NCI-H524 (cell line): ENCODE measurements at regions not wholly inside any gene's neighbourhood (a gene's known extent, or its start where the extent isn't known, plus 50 kb on each side); places are given as distances from the start of the nearest gene placed in this dataset.
"Not testable (repeated sequence)": the region's sequence is repeated elsewhere in the genome, so short reads cannot be mapped to it uniquely, and the experiment has no call there.

ENCODE experiments used
- DNase-seq, 2 experiments: peaks; one replicate each; lab custom pipeline; 2025; lab: John Stamatoyannopoulos, UW

DNA sequence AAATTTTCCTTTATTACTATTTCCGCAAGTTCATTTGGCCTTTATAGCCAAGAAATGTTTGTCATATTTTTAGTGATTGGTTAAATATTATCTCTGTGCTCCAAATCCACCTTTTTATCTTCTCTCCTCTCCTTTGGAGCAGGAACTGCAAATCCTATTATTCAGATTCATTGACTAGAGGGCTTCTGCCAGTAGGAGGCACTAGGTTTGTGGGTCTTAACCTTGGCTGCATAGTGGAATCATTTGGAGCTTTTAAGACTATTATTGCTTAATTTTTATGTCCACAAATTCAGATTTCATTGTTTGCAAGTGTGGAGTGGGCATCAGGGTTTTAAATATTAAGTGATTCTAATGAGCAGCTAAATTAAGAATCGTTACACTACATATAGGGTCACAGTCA, 75.3 kb upstream of the SYT10 start:
- no peak for DNase-seq

DNA sequence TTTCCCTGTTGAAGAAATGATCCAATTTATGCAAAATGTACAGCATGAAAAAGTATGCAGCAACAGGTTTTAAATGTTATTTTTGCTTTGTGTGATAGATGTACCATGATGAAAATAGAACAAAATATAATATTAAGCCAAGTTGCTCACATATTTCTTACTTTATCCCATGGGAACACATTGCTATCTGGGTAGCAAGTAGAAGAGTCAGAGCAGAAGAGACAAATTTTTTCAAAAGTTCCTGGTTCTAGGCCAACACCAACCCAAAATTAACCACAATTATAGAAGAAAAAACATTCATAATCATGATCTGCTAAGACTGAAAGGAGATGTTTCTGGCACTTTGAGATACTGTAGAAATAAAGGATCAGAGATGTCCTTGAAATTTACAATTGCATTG, 79.9 kb upstream of the SYT10 start:
- DNase-seq: no peak

DNA sequence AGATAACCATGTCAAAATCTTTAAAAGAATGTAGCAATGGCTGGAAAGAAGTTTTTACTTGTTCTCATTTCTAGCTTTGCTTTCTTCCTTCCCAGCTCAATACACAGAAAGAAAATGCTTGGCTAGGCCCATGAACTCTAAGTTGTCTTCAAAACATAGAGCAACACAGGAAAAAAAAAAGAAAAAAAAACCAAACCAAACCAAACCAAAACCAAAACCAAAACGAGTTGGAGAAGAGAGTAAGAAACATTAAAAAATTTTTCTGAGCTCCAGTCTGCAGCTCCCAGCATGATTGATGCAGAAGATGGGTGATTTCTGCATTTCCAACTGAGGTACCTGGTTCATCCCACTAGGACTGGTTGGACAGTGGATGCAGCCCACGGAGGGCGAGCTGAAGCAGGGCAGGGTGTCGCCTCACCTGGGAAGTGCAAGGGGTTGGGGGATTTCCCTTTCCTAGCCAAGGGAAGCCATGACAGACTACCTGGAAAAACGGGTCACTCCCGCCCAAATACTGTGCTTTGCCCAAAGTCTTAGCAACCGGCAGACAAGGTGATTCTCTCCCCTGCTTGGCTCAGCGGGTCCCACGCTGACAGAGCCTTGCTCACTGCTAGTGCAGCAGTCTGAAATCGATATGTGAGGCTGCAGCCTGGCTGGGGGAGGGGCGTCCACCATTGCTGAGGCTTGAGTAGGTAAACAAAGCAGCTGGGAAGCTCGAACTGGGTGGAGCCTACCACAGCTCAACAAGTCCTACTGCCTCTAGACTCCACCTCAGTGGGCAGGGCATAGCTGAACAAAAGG, 81.1 kb upstream of the SYT10 start:
- DNase-seq: not testable (repeated sequence)

DNA sequence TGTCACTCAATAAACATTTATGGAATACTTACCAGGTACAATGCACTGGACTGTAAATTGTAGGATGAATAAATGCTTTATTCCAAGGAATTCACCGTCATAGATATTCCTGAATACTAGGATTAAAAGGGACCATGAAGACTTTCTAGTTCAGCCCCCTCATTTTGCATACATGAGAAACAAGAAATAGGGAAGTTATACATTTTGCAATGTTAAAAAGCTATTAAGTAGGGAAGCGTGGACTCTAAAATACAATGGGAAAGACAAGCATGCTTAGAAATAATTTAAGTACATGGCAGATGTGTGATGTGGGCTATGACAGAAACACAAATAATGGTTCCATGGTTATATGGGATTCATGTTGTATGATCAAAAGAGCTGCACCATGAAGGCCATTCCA, 89.4 kb upstream of the SYT10 start:
- DNase-seq: no peak

DNA sequence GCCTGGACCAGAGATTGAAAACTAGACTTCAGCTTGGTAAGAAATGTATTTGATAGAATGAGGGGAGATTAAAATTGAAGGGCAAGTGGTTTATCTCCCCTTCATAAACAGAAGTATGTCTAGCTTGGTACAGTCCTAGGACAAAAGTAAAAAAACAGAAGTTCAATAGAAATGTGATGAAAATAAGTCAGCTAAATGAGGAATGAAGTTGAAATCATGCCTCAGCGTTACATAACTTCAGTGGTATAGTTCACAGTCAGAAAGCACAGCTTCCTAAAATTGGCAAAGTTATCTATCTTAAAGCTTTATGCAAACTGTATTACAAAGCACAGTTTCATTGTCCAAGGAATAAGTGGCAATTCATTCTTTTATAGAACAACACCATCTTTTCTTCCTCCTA, 90.2 kb upstream of the SYT10 start:
- DNase-seq: no peak

DNA sequence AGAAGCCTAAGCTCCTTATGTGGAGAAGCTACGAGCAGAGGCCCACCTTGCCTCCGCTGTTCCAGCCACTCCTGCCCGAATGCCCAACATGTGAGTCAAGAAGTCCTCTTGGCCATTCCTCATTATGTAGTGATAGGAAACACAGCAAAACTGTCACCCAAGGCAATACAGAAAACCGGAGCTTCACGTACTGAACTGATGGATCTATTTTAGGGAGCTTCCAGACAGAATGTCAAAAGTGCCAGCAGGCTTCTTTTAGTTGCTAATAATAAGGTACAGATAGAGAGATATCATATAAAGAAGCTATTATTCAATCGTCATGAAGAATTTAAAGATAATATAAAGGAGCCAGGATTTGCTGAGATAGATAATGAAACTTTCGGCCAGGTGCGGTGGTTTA, 91.6 kb upstream of the SYT10 start:
- no peak for DNase-seq

DNA sequence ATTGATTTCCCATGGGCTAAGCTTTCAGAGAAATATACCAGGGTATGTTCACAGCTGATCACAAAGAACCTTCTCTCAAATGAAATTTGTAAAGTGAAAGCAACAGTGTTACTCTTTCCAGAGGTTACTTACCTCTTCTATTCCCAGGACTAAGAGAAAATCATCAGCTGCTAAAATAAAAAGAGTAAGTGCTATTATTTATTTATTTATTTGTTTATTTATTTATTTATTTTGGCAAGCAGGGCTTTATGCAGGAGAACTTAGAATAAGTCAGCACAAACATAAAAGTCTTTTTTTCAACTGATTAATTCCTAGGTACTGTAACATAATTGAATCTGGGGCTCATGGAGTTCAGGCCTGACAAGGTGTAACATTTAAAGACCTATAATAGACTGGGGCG, 93.9 kb upstream of the SYT10 start:
- no peak for DNase-seq

DNA sequence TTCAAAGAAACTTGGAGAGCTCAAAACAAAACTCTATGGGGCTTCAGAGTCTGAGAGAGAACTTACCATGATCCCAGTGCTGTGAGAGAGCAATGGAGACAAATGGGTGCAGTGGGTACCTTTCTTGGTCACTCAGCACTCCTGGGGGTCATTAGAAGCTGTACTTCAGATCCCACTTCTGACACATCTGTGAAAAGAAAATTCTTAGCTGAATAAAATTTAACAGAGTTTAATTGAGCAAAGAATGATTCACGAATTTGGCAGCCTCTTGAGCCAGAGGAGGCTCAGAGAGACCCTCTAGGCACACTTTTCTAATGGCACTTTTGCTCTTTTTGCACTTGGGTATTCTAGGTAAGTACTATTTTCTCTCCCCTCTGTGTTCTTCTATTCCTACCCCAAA, 96.8 kb upstream of the SYT10 start:
- DNase-seq: no peak

DNA sequence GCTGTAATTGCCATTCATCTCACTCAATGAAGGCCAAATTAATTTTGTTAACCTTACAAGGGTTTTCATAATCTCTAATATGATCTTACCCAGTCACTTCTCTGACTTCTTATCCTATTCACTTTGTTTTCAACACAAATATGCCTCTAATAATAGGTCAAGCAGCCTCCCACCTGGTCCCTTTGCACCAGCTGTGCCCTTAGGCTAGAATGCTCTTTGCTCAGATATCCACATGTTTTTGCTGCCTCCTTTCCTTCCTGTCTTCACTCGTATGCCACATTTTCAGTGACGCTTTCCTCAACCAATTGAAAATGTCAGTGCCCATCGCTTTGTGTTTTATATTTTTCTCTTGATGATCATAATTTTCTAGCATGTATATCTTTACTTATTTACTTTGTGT, 106.4 kb upstream of the SYT10 start:
- peak in 1 of 2 experiments; percentile 15 for DNase-seq

DNA sequence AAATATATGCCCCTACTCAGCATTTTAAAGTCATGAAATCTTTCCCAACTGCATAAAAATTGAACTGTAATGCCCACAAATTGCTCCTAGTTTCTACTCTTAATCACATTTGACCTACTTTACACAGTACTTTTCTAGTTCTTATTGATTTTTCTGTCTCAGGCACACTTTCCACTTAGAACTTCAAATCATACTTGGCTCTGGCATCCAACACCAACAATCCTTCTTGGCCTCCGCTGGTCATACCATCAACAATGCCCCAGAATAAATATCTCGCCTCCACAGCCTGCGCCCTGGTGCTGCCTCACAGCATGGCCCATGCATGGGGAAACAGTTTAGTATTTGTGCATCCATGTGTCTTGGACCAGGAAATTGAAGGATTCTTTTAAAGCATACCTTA, 107.5 kb upstream of the SYT10 start:
- no peak for DNase-seq

DNA sequence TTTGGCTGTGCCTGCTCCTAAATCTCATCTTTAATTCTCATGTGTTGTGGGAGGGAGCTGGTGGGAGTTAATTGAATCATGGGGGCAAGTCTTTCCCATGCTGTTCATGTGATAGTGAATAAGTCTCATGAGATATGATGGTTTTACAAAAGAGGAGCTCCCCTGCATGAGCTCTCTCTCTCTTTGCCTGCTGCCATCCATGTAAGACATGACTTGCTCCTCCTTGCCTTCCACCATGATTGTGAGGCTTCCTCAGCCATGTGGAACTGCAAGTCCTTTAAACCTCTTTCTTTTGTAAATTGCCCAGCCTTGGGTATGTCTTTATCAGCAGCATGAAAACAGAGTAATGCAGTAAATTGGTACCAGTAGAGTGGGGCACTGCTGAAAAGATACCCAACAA, 110.6 kb upstream of the SYT10 start:
- DNase-seq: not testable (repeated sequence)

DNA sequence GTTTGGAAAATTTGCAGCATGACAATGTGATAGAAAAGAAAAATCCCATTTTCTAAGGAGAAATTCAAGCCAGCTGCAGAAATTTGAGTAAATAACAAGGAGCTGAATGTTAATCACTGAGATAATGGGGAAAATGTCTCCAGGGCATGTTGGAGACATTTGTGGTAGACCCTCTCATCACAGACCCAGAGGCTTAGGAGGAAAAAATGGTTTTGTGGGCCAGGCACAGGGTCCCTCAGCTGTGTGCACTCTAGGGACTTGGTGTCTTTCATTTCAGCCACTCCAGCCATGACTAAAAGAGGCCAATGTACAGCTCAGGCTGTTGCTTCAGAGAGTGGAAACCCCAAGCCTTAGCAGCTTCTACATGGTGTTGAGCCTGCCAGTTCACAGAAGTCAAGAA, 111.4 kb upstream of the SYT10 start:
- DNase-seq: no peak

DNA sequence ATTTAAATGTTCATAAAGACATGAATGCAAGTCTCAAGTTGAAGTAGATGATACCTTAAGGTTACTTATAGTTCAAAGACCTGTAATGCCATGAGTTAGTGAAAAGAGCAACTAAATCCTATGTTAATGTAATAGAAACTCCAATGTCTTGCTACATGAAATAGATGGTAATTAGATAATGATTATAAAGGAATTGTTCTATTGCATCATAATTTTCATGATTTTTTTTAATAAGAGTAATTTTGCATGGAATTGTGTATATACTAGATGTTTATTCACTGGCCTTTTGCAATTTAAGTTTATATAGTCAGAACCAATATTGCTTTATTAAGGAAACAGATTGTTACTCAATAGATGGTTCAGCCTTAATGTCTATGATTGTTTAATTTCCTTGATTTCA, 115.5 kb upstream of the SYT10 start:
- DNase-seq: no peak

DNA sequence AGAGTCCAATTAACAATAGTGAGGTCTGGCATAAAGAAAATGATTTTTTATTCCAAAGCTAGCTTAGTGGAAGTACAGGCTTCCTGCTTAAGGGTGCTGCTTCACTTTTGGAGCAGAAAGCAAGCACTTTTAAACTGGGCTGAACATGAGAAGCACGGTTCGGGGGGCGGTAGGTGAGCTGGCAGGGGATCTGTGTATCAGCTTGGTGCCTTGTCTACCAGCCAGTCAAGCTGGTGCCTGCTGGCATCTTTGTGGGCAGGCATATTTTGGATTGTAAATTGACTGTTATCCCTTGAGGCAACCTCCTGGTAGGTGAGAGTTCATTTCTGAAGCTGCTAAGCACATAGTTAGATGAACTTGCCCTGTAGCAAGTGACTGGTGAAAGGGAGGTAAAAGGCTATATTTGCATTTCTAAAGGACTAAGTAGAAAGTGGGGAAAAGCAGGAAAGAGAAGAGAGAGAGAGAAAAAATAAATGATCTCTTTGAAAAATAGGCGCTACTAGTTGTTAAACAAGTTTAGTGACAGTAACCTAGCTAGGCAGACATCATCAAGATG, 121.1 kb upstream of the SYT10 start:
- DNase-seq: no peak

DNA sequence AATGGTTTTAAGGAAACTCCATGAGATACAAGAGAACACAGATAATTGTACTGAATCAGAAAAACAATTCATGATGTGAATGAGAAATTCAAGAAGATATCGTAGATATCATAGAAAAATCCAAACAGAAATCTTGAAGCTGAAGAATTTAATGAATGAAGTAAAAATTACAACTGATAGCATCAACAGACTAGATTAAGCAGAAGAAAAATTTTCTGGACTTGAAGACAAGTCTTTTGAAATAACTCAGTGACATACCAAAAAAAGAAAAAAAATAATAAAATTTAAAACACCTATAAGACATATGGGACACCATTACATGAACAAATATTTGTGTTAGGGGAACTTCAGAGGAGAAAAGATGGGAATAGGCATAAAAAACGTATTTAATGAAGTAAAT, 122.8 kb upstream of the SYT10 start:
- no peak for DNase-seq

DNA sequence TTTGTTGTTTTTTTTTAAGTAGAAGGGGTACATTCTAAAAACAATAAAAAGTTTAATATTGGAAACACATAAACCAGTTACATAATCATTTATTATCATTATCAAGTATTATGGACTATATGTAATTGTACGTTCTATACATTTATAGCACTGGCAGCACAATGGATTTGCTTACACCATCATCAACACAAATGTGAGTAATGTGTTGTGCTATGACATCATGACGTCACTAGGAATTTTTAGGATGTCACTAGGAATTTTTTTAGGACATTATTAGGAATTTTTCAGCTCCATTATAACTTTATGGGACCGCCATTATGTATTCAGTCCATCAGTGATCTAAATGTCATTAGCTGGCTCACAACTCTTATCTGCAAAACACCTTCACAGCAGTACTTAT, 126.8 kb upstream of the SYT10 start:
- no peak for DNase-seq

DNA sequence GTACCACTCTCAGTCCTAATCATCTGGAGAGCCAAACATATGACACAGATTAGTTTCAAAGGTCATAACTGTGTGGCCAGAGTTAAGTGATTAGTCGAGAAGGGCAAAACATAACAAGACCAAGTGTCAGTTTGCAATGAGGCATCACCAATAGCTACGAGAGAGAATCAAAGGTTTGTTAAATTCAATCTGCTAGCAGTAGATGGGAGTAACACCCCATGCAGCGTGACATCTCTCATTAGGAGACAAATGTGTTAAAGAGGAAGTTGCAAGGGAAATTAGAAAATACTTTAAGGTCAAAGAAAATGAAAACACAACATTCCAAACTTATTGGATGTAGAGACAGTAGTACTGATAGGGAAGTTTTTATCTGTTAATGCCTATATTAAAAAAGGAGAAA, 135.7 kb upstream of the SYT10 start:
- DNase-seq: no peak

DNA sequence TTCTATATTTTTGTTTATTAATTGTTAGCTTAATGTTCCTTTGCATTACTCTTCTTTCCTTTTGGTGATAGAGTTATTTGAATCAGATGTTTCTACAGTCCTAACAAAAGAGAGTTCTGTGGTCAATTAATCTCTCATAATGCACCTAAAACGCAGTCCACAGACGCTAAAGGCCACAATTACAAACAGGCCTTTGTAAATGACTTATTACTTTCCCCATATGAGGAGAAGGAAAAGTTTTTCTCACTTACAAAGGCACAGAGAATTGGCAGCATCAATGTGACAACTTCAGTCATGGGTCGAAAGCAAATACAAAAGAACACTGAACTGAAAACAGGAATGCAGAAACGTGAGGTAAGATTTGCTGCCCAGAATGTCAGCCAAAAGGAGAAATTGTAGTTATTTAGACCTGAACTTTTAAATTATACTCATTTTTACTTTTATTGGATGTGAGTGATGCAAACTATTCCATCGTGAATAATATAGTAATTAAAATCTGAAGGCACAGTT, 142.0 kb upstream of the SYT10 start:
- DNase-seq: no peak

DNA sequence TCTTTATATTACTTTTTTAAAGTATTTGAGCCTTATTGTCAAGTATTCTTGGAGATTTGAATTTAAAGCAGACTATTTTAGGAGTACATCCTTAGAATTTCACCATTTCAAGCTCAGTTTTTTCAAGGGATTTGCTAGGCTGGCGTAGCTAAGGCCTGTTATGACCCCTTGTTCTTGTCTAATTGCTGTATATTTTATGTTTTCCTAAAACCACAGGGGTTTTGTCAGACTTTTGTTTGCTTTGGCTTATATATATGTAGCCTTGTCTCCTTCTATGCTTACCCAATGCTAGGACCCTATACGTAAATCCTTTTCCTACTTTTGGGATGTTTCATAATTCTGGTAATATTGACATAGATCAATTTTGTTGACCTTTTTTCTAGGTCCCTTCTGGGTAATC, 147.0 kb upstream of the SYT10 start:
- DNase-seq: no peak

DNA sequence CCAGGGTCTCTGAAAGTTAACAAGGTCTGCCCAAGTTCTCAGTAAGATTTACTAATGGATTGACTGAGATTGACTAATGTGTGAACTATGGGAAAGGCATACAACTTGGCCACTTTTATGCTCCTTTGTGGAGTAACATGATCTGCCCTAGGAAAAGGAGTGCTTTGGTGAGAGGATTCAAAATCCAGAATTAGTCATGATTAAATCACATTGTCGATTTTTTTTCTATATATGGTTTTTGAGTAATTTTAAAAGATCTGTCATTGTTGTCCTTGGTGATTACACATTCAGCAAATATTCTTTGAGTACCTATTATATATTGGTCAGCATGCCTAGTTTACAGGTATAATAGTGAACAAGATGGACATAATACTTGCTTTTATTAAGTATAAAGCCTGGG, 147.7 kb upstream of the SYT10 start:
- no peak for DNase-seq

DNA sequence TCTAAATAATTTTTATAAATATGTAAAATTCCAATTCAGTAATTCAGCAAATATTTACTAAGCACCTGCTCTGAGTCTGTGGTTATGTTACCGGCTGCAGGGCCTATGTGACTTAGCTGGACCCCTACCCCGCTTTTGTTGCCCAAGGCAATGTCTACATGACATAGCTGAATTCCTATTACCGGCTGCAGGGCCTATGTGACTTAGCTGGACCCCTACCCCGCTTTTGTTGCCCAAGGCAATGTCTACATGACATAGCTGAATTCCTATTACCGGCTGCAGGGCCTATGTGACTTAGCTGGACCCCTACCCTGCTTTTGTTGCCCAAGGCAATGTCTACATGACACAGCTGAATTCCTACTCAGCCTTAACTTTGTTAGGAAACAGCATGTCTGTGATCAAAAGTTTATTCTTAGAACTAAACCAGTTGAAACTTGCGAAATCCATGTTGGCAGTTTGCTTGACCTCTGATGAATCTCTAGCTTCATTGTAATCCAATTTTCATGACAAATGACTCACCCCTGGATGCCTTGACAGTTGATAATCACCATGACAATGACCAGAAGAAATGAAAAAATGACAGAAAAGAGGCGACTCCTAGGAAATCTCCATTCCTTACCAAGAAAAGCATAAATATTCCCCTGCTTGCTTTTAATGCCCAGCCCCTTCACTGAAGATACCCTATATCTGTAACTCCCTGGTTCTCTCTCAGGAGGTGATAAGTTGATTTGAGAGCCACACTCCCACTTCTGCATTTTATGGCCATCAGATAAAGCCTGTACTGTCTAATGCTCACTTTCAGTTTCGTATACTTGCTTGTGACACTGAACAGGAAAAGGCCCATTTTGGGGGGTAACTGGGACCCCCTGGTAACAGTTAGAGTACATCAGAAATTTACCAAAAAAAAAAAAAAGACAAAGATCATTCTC, 148.4 kb upstream of the SYT10 start:
- no peak for DNase-seq

DNA sequence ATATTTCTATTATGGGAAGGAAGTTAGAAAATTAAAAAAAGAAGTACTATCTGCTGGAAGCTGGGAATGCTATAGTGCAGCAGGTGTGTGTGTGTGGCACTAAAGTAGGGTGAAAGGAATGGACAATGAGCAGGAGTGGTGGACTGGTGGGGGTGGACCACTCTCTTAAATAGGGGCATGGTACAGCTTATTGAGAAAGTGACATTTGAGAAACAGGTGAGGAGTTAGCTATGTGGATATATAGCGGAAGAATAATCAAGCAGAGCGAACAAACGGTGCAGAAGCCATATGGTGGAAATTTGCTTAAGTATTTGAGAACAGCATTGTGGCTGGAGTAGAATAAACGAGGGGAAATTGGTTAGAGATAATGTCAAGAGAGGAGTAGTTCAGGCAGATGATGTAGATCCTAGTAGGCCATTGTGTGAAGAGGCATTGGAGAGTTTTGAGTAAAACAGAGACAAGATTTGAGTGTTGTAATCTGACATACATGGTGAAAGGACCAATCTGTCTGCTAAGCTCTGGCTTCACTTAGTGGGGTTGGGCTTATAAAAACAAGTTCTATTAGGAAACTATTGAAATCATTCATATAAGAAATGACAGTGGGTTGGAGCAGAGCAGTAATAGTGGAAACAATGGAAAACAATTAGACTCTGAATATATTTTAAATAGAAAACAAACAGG, 149.2 kb upstream of the SYT10 start:
- peak; percentile 7 to 73 for DNase-seq
